Choroid plexus epithelial cell (primary cell): ENCODE measurements at regions not wholly inside any gene's neighbourhood (a gene's known extent, or its start where the extent isn't known, plus 50 kb on each side); places are given as distances from the start of the nearest gene placed in this dataset.

Experiments used
- DNase-seq: peaks from one replicate; pipeline ENCODE4 v3.0.0-alpha.2; 2010; ENCODE audit warnings: low read depth
- H3K4me3 ChIP-seq: 2 replicates; pipeline ENCODE4 v1.5.1; 2011; ENCODE audit warnings: low read depth, mild to moderate bottlenecking, control low read depth, low read length, moderate library complexity
- TF ChIP-seq, protein P1 (sequence below): conservative IDR thresholded peaks from 2 replicates; pipeline ENCODE4 v1.5.1; 2011; ENCODE audit warnings: low read depth, mild to moderate bottlenecking, control low read depth, inconsistent platforms, low read length, moderate library complexity

- TF ChIP-seq, protein P1, sequence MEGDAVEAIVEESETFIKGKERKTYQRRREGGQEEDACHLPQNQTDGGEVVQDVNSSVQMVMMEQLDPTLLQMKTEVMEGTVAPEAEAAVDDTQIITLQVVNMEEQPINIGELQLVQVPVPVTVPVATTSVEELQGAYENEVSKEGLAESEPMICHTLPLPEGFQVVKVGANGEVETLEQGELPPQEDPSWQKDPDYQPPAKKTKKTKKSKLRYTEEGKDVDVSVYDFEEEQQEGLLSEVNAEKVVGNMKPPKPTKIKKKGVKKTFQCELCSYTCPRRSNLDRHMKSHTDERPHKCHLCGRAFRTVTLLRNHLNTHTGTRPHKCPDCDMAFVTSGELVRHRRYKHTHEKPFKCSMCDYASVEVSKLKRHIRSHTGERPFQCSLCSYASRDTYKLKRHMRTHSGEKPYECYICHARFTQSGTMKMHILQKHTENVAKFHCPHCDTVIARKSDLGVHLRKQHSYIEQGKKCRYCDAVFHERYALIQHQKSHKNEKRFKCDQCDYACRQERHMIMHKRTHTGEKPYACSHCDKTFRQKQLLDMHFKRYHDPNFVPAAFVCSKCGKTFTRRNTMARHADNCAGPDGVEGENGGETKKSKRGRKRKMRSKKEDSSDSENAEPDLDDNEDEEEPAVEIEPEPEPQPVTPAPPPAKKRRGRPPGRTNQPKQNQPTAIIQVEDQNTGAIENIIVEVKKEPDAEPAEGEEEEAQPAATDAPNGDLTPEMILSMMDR = no peak
- no peak for DNase-seq
- H3K4me3 ChIP-seq = no peak overlapping the region
Observed at GRCh38 chr11:37747121-37747520, 1149.1 kb upstream of the RAG2 start.

- no peak overlapping the region for H3K4me3 ChIP-seq
- TF ChIP-seq, protein P1 = no peak
- no peak for DNase-seq
Observed at GRCh38 chr11:37727371-37727770, 1129.3 kb upstream of the RAG2 start.

DNA sequence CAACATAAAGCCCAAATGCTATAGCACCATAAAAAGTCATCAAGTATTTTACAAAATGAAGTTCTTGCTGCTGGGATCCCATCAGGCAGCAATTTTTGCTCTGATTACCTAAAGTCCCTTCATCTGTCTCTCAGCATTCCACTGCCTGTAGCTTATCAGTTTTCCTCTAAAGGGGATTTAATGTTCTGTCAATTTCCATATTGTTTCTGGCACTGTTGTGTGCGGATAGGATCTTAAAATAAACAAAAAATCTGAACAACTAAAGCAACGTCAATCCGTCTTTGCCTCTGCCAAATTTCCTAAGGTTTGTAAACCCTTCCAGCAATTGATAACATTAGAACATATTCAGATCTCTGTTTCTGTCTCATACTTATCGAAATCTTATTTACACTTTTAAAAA is 1126.3 kb upstream of the RAG2 start:
- no peak overlapping the region for H3K4me3 ChIP-seq
- DNase-seq = no peak
- TF ChIP-seq, protein P1 = no peak

GRCh38 chr11:37721485-37721884 is 1123.4 kb upstream of the RAG2 start:
- peak; percentile 5 for DNase-seq
- TF ChIP-seq, protein P1 = no peak
- no peak overlapping the region for H3K4me3 ChIP-seq

GRCh38 chr11:37718431-37718999 is 1120.5 kb upstream of the RAG2 start:
- no peak overlapping the region for H3K4me3 ChIP-seq
- DNase-seq = peak; percentile 10
- TF ChIP-seq, protein P1 = no peak

DNA sequence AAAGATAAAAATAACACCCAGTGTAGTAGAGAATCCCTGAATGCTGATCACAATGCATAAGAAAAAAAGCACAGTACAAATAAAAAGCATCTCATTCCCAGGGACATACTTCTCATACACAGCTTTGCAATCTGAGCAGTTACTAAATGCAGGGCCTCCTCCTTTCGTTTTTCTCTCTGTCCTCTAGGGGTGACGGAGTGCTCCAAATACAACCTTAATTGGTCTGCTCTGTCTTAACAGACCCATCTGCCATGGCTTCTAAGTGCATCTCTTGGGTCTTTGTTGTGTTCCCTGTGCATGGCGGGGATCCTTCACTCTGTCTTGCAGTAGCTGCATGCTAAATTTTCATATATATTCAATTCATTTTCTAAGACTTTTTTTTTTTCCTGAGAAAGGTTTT is 1114.2 kb upstream of the RAG2 start:
- TF ChIP-seq, protein P1 = peak; percentile 50
- DNase-seq = peak; percentile 51
- H3K4me3 ChIP-seq = no peak overlapping the region

DNA sequence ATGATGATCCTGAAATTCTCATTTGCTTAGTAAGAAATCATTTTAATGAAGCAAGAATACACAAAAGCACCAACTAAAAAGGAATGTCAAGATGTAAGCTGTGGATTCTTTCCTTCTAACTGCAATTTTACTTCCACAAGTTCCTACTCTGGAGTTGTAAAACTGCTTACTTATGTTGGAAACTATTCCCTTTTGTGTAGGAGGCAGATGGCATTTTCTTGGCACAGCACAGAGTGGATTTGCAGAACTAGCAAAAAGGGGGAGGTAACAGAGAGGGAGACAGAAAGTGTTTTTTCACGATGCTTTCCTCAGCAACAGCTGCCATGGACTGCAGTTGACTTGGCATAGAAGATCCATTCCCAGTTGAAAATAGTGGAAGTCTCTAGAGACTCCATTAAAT is 1112.0 kb upstream of the RAG2 start:
- DNase-seq = no peak
- TF ChIP-seq, protein P1 = no peak

More for the DNA sequence above, 1112.0 kb upstream of the RAG2 start:
- H3K4me3 ChIP-seq = no peak overlapping the region
